ENCODE measurements at regions not wholly inside any gene's neighbourhood (a gene's known extent, or its start where the extent isn't known, plus 50 kb on each side); places are given as distances from the start of the nearest gene placed in this dataset.
"Not testable (repeated sequence)": the region's sequence is repeated elsewhere in the genome, so short reads cannot be mapped to it uniquely, and the experiment has no call there.

DNA sequence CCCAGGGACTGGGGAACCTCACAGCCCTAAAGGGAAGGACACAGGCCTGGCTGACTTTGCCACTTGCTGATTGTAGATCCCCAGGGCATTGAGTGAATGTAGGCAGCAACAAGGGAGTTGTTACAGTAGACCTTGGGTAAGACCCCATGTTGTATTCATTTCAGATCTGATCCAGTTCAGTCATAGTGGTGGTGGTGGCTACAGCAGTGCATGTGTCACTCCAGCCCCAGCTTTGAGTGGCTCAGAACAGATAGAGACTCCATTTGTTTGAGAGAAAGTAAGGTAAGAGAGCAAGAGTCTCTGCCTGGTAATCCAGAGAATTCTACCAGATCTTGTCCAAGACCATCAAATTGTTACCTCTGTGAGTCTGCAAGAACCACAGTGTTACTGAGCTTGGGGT, 278.7 kb upstream of the SATB1 start:
- Histone ChIP-seq H3K4me1 (ENCODE audit: control insufficient read depth, insufficient read depth, low read length) (no peaks in the 10 kb centered on the region), H3K36me3 (ENCODE audit: insufficient read depth, low read length) (no peaks in the 10 kb centered on the region), H3K27me3 (ENCODE audit: control insufficient read depth, insufficient read depth, low read length) (no peaks in the 10 kb centered on the region), H3K9ac (ENCODE audit: low read depth, low read length) (no peak overlapping the region), H3K4me2 (ENCODE audit: low read length) (no peak overlapping the region), H3K4me3 (ENCODE audit: low read length) (no peak overlapping the region), H3K9me3 (replicated peaks; ENCODE audit: low read length) (no peaks in the 10 kb centered on the region)

DNA sequence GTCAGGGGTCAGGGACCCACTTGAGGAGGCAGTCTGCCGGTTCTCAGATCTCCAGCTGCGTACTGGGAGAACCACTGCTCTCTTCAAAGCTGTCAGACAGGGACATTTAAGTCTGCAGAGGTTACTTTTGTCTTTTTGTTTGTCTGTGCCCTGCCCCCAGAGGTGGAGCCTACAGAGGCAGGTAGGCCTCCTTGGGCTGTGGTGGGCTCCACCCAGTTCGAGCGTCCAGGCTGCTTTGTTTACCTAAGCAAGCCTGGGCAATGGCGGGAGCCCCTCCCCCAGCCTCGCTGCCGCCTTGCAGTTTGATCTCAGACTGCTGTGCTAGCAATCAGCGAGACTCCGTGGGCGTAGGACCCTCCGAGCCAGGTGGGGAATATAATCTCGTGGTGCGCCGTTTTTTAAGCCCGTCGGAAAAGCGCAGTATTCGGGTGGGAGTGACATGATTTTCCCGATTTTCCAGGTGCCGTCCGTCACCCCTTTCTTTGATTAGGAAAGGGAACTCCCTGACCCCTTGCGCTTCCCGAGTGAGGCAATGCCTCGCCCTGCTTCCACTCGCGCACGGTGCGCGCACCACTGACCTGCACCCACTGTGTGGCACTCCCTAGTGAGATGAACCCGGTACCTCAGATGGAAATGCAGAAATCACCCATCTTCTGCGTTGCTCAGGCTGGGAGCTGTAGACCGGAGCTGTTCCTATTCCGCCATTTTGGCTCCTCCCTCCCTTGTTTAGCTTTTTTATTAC, 268.6 kb upstream of the SATB1 start:
- H3K4me1 ChIP-seq (ENCODE audit: control insufficient read depth, insufficient read depth, low read length); H3K9ac ChIP-seq (ENCODE audit: low read depth, low read length); H3K27me3 ChIP-seq (ENCODE audit: control insufficient read depth, insufficient read depth, low read length); H3K9me3 ChIP-seq (replicated peaks; ENCODE audit: low read length); H3K4me2 ChIP-seq (ENCODE audit: low read length); H3K36me3 ChIP-seq (ENCODE audit: insufficient read depth, low read length); H3K4me3 ChIP-seq (ENCODE audit: low read length): not testable (repeated sequence)

DNA sequence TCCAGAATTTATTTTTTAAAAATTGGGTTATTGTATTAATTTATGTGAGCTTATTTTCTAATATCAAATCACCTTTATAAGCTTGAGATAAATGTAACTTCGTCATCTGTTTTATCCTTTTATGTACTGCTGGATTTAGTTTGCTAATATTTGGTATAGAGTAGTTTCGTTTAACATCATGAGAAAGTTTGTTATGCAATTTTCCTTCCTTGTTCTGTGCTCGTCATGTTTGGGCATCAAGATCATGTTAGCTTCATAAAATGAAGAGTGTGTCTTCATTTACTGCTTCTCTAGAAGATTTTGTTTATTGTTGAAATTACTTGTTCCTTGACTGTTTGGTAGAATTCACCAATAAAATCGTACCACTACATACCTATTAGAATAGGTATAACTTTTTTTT, 262.1 kb upstream of the SATB1 start:
- no peak overlapping the region for H3K9ac ChIP-seq (ENCODE audit: low read depth, low read length)
- no peak overlapping the region for H3K4me2 ChIP-seq (ENCODE audit: low read length)
- H3K27me3 ChIP-seq (ENCODE audit: control insufficient read depth, insufficient read depth, low read length), result no peaks in the 10 kb centered on the region
- H3K9me3 ChIP-seq (replicated peaks; ENCODE audit: low read length), result no peaks in the 10 kb centered on the region
- no peaks in the 10 kb centered on the region for H3K36me3 ChIP-seq (ENCODE audit: insufficient read depth, low read length)
- H3K4me3 ChIP-seq (ENCODE audit: low read length), result no peak overlapping the region
- no peaks in the 10 kb centered on the region for H3K4me1 ChIP-seq (ENCODE audit: control insufficient read depth, insufficient read depth, low read length)

DNA sequence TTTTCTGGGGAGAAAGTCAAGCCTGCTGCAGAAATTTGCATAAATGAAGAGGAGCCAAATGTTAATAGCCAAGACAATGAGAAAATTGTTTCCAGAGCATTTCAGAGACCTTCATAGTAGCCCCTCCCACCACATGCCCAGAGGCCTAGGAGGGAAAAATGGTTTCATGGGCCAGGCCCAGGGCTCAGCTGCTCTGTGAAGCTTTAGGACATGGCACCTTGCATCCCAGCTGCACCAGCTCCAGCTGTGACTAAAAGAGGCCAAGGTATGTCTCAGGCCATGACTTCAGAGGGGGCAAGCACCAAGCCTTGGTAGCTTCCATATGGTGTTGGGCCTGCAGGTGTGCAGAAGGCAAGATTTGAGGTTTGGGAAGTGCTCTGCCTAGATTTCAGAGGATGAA, 258.8 kb upstream of the SATB1 start:
- Histone ChIP-seq H3K4me3 (ENCODE audit: low read length) (no peak overlapping the region), H3K4me1 (ENCODE audit: control insufficient read depth, insufficient read depth, low read length) (no peaks in the 10 kb centered on the region), H3K27me3 (ENCODE audit: control insufficient read depth, insufficient read depth, low read length) (no peaks in the 10 kb centered on the region), H3K9me3 (replicated peaks; ENCODE audit: low read length) (no peaks in the 10 kb centered on the region), H3K36me3 (ENCODE audit: insufficient read depth, low read length) (no peaks in the 10 kb centered on the region), H3K9ac (ENCODE audit: low read depth, low read length) (no peak overlapping the region), H3K4me2 (ENCODE audit: low read length) (no peak overlapping the region)

DNA sequence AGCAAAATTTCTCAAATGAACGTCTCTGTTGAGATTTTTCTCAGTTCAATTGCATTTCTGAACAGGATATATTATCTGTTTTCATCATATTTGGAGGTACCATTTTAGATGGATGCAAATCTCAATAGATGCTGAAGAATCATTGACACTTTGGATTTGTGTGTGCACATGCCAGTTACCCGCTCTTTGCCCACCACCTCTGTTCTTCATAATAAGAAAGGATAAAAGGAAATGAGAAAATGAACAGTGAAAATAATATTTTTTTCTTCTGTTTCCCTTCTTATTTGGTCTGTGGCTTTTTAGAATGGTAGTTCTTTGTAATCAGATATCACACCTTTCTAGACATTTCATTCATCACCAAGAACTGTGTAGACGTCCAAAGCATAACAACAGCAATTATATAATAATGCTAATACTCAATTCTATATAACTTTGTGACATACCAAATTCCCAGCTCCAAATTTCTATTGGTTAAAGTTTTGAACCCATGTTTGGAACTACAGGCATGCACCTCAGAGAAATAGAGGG, 256.7 kb upstream of the SATB1 start:
- H3K9ac ChIP-seq (ENCODE audit: low read depth, low read length), result no peak overlapping the region

DNA sequence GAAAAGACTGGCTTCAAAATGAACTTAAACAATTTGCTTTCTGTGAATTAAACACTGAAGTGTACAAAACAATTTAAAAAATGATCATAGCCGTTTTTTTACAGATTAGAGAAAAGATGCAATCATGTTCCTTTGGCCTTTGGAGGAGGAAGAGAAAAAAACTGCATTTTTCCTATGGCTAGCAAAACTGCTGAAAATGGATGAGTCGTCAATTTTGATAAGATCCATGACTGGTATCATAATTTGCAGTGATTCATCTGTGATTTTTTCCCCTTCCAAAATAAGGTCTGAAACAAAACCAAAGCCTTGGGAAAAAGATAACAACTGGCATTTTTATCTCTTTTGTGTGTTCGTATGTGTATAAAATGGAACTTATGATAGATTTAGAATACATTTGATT, 255.6 kb upstream of the SATB1 start:
- Histone ChIP-seq H3K4me3 (ENCODE audit: low read length) (no peak overlapping the region), H3K27me3 (ENCODE audit: control insufficient read depth, insufficient read depth, low read length) (no peaks in the 10 kb centered on the region), H3K4me2 (ENCODE audit: low read length) (no peak overlapping the region), H3K9ac (ENCODE audit: low read depth, low read length) (no peak overlapping the region), H3K36me3 (ENCODE audit: insufficient read depth, low read length) (no peaks in the 10 kb centered on the region), H3K9me3 (replicated peaks; ENCODE audit: low read length) (no peaks in the 10 kb centered on the region), H3K4me1 (ENCODE audit: control insufficient read depth, insufficient read depth, low read length) (no peaks in the 10 kb centered on the region)

More for the DNA sequence above, 256.7 kb upstream of the SATB1 start:
- no peak overlapping the region for H3K4me3 ChIP-seq (ENCODE audit: low read length)
- H3K27me3 ChIP-seq (ENCODE audit: control insufficient read depth, insufficient read depth, low read length), result no peaks in the 10 kb centered on the region
- no peaks in the 10 kb centered on the region for H3K36me3 ChIP-seq (ENCODE audit: insufficient read depth, low read length)
- H3K4me1 ChIP-seq (ENCODE audit: control insufficient read depth, insufficient read depth, low read length), result no peaks in the 10 kb centered on the region
- no peak overlapping the region for H3K4me2 ChIP-seq (ENCODE audit: low read length)
- no peaks in the 10 kb centered on the region for H3K9me3 ChIP-seq (replicated peaks; ENCODE audit: low read length)

DNA sequence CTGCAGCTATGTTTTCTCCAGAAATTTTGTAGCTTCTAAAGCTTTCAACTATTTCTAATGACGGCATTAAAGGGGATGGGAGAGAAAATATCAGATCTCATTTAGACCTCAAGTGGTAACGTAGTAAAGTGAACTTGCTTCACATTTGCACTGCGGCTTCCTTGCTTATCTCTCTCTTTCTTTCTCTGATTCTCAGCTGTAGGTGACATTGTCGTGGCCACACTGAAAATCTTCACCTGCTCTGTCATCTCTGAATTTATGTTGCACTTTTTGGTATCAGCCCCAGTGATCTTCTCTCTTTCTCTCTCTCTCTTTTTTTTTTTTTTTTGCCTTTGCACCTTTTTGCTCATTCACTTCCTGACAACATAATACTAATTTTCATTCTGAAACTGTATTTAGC, 254.1 kb upstream of the SATB1 start:
- Histone ChIP-seq H3K27me3 (ENCODE audit: control insufficient read depth, insufficient read depth, low read length) (no peaks in the 10 kb centered on the region), H3K4me2 (ENCODE audit: low read length) (no peak overlapping the region), H3K9ac (ENCODE audit: low read depth, low read length) (no peak overlapping the region), H3K4me1 (ENCODE audit: control insufficient read depth, insufficient read depth, low read length) (no peaks in the 10 kb centered on the region), H3K4me3 (ENCODE audit: low read length) (no peak overlapping the region), H3K9me3 (replicated peaks; ENCODE audit: low read length) (no peaks in the 10 kb centered on the region), H3K36me3 (ENCODE audit: insufficient read depth, low read length) (no peaks in the 10 kb centered on the region)

DNA sequence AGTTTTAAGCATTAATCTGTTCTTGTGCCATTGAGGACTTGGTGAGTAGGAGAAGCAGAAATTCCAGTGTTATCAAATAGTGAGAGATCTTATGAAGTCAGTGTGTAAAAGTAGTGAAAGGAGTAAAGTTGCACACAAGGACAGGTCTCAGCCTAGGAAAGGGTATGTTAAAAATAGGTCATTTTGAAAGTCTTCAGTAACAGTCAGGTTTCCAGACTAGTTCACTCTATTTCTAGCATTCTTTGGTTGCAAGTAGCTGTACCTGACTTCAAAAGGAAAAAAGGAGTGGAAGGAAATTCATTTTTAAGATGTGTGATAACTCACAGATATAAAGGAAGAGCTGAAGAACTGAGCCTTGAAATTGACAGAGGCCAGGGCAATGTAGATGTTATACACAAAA, 250.1 kb upstream of the SATB1 start:
- no peaks in the 10 kb centered on the region for H3K9me3 ChIP-seq (replicated peaks; ENCODE audit: low read length)
- no peak overlapping the region for H3K4me2 ChIP-seq (ENCODE audit: low read length)
- no peaks in the 10 kb centered on the region for H3K27me3 ChIP-seq (ENCODE audit: control insufficient read depth, insufficient read depth, low read length)
- H3K9ac ChIP-seq (ENCODE audit: low read depth, low read length), result no peak overlapping the region
- H3K4me1 ChIP-seq (ENCODE audit: control insufficient read depth, insufficient read depth, low read length), result no peaks in the 10 kb centered on the region
- no peaks in the 10 kb centered on the region for H3K36me3 ChIP-seq (ENCODE audit: insufficient read depth, low read length)
- H3K4me3 ChIP-seq (ENCODE audit: low read length), result no peak overlapping the region

DNA sequence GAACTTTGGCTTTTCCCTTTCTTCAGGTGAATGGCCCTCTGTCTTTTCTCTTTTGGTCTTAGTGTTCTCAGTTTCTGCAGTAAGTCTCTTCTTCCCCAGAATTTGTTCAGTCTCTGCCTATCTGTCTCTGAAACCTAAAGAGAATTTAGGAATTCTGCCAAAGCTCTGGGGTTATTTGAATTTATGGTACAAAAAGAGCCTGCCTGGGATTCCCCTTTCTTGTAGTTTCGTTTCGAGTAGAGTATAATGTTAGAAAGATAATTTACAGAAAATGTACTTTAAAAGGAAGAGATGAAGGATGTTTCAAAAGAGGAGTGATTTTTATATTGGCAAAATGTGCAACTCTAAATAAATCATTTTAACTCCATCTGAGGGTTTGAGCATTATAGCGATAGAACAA, 247.4 kb upstream of the SATB1 start:
- H3K9me3 ChIP-seq (replicated peaks; ENCODE audit: low read length), result no peaks in the 10 kb centered on the region
- H3K9ac ChIP-seq (ENCODE audit: low read depth, low read length), result no peak overlapping the region
- no peaks in the 10 kb centered on the region for H3K4me1 ChIP-seq (ENCODE audit: control insufficient read depth, insufficient read depth, low read length)
- H3K27me3 ChIP-seq (ENCODE audit: control insufficient read depth, insufficient read depth, low read length), result no peaks in the 10 kb centered on the region
- H3K36me3 ChIP-seq (ENCODE audit: insufficient read depth, low read length), result no peaks in the 10 kb centered on the region
- H3K4me3 ChIP-seq (ENCODE audit: low read length), result no peak overlapping the region
- no peak overlapping the region for H3K4me2 ChIP-seq (ENCODE audit: low read length)

DNA sequence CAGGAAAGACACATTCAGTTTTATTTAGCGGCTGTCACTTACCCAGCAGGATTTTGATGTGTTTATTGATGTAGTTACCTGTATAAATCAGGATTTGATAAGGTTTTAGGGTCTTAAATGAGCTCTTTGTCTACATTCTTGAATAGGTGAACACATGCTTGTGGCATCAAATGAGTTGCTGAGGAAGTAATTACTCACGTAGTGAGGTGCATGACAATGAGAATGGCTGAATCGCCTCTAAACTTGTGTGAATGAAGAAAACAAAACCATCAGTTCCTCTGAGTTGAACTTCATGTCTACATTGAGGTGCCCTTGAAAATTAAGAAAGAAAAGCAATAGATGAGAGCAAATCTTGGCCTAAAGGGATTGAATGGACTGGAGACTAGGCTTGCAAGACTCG, 245.6 kb upstream of the SATB1 start:
- no peak overlapping the region for H3K9ac ChIP-seq (ENCODE audit: low read depth, low read length)
- no peaks in the 10 kb centered on the region for H3K4me1 ChIP-seq (ENCODE audit: control insufficient read depth, insufficient read depth, low read length)
- H3K4me2 ChIP-seq (ENCODE audit: low read length), result no peak overlapping the region

DNA sequence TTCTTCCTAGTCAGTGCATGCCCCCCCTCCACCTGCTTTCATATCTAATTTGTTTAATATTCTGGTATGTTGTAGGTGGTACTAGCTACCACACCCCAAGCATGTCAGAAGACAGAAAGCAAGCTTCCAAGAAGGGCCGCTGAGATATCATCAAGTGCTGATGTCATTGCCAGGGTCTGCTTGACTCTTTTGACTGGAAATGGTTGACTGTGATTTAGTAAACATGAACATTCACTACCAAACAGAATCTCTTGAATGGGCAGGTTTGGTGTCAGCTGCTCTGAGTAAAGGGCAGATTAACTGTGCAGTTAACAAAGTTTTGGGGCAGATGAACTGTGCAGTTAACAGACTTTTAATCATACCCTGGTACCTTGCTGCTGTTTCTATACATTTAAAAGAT, 244.2 kb upstream of the SATB1 start:
- Histone ChIP-seq H3K27me3 (ENCODE audit: control insufficient read depth, insufficient read depth, low read length) (no peaks in the 10 kb centered on the region), H3K4me2 (ENCODE audit: low read length) (no peak overlapping the region)

More for the DNA sequence above, 245.6 kb upstream of the SATB1 start:
- Histone ChIP-seq H3K36me3 (ENCODE audit: insufficient read depth, low read length) (no peaks in the 10 kb centered on the region), H3K9me3 (replicated peaks; ENCODE audit: low read length) (no peaks in the 10 kb centered on the region), H3K27me3 (ENCODE audit: control insufficient read depth, insufficient read depth, low read length) (no peaks in the 10 kb centered on the region), H3K4me3 (ENCODE audit: low read length) (no peak overlapping the region)

DNA sequence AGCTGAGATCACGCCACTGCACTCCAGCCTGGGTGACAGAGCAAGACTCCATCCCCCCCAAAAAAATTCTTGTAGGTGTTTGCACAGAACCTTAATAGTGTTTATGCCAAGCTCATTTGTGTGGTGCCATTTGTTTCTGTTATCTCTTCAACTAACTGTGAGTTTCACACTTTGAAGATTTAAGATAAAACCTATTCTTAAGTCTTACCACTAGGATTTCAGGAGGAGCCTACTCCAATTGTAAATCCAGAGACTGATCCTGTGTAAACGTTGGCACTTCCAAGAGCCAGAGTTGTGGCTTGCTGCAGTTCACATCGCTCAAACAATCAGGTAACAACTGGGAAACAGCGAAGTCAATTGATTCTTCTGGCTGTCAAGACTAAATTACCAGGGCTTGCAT, 242.4 kb upstream of the SATB1 start:
- H3K9ac ChIP-seq (ENCODE audit: low read depth, low read length), result no peak overlapping the region
- H3K4me2 ChIP-seq (ENCODE audit: low read length), result no peak overlapping the region
- H3K4me1 ChIP-seq (ENCODE audit: control insufficient read depth, insufficient read depth, low read length), result no peaks in the 10 kb centered on the region
- H3K9me3 ChIP-seq (replicated peaks; ENCODE audit: low read length), result no peaks in the 10 kb centered on the region
- no peaks in the 10 kb centered on the region for H3K36me3 ChIP-seq (ENCODE audit: insufficient read depth, low read length)
- H3K27me3 ChIP-seq (ENCODE audit: control insufficient read depth, insufficient read depth, low read length), result no peaks in the 10 kb centered on the region
- H3K4me3 ChIP-seq (ENCODE audit: low read length), result no peak overlapping the region

More for the DNA sequence above, 244.2 kb upstream of the SATB1 start:
- H3K4me1 ChIP-seq (ENCODE audit: control insufficient read depth, insufficient read depth, low read length), result no peaks in the 10 kb centered on the region
- no peaks in the 10 kb centered on the region for H3K9me3 ChIP-seq (replicated peaks; ENCODE audit: low read length)
- no peak overlapping the region for H3K9ac ChIP-seq (ENCODE audit: low read depth, low read length)
- no peaks in the 10 kb centered on the region for H3K36me3 ChIP-seq (ENCODE audit: insufficient read depth, low read length)
- no peak overlapping the region for H3K4me3 ChIP-seq (ENCODE audit: low read length)

All from skeletal muscle satellite cell (primary cell).